HG03025 (cell line): ENCODE measurements at regions not wholly inside any gene's neighbourhood (a gene's known extent, or its start where the extent isn't known, plus 50 kb on each side); places are given as distances from the start of the nearest gene placed in this dataset.

ENCODE experiments used
- ATAC-seq: cut with Tn5 transposase; IDR thresholded peaks from one replicate; pipeline ENCODE4 v1.9.1; 2021; ENCODE audit warnings: mild to moderate bottlenecking, moderate library complexity; ENCODE audit not compliant: unreplicated experiment, low FRiP score

DNA sequence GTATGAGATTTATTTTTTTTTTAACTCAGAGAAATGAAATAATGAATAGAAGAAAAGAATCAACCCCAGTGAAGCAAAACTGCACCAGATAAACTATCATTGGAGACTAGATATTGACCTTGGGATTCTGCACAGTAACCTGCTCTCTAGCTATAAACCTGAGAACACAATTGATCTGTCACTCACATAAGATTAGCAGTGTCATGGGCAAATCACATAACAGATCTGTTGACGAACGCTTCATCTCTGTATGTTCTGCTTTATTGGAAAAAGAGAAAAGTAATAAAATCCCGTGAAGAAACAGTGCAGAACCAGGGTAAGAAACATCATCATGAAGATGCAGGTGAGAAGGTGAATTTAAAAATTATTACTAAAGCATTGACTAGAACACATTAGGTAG, 52.8 kb upstream of the RGS17 start:
- ATAC-seq, result no peak
